ENCODE measurements at regions not wholly inside any gene's neighbourhood (a gene's known extent, or its start where the extent isn't known, plus 50 kb on each side); places are given as distances from the start of the nearest gene placed in this dataset.
"Not testable (repeated sequence)": the region's sequence is repeated elsewhere in the genome, so short reads cannot be mapped to it uniquely, and the experiment has no call there.

DNA sequence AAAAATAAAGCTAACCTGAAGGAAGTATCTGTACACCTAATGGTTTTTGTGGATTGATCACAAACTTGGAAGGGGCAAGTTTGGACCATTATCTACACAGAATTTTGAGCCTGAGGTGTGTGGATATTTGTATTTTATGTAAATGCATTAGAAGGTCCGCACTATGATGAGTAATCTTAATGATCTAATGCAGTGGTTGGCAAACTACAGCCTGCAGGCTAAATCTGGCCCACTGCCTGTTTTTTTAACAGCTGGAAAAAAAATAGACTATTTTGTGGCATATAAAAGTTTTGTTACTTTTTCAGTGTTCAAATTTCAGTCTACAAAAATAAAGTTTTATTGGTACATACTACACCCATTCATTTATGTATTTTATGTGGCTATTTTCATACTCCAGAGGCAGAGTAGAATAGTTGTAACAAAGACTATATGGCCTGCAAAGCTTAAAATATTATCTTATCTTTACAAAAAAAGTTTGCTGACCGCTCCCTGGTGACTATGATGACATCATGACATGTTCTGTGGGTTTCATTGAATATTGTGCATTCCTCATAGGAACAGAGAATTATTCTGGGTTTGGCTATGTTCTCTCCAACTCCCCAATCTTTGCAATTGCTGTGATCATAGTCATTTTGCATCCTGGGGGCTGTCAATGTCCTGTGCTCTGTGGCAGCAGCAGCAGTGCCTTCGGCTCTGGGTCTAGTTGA lies 962.6 kb upstream of the FBXO33 start:
- Histone ChIP-seq H3K36me3 (ENCODE audit: control insufficient read depth, insufficient read depth, low read length) (no peaks in the 10 kb centered on the region), H3K4me1 (ENCODE audit: control insufficient read depth, insufficient read depth, low read length) (no peaks in the 10 kb centered on the region), H3K27ac (ENCODE audit: low read length) (no peak overlapping the region), H3K9me3 (replicated peaks; ENCODE audit: control insufficient read depth, low read depth, low read length) (no peaks in the 10 kb centered on the region), H3K27me3 (ENCODE audit: control insufficient read depth, insufficient read depth, low read length) (no peaks in the 10 kb centered on the region), H3K4me3 (ENCODE audit: low read length) (no peak overlapping the region)
- WGBS (ENCODE audit: insufficient coverage): 60% methylated on average over 1 of the region's 3 CpGs
- no peak for DNase-seq

DNA sequence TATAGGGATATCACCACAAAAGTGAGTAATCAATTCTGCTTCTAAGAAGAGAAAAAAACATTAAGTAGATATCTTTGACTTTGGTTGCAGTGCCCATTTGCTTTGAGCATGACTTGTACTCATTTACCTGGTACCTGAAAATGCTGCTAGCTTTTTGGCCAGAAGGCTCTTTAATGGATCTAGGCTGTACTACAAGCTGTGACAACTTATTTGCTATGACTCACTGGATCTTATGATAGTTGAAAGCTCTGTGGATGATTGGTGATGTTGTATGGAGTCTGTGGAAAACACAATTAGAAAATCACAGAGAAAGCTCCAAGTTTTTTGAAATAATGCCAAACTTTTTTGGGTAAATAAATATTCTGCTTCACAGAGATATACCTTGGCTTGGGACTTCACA lies 960.9 kb upstream of the FBXO33 start:
- Histone ChIP-seq H3K27me3 (ENCODE audit: control insufficient read depth, insufficient read depth, low read length) (no peaks in the 10 kb centered on the region), H3K27ac (ENCODE audit: low read length) (no peak overlapping the region), H3K9me3 (replicated peaks; ENCODE audit: control insufficient read depth, low read depth, low read length) (no peaks in the 10 kb centered on the region), H3K36me3 (ENCODE audit: control insufficient read depth, insufficient read depth, low read length) (no peaks in the 10 kb centered on the region), H3K4me3 (ENCODE audit: low read length) (no peak overlapping the region), H3K4me1 (ENCODE audit: control insufficient read depth, insufficient read depth, low read length) (no peaks in the 10 kb centered on the region)
- DNase-seq: no peak

DNA sequence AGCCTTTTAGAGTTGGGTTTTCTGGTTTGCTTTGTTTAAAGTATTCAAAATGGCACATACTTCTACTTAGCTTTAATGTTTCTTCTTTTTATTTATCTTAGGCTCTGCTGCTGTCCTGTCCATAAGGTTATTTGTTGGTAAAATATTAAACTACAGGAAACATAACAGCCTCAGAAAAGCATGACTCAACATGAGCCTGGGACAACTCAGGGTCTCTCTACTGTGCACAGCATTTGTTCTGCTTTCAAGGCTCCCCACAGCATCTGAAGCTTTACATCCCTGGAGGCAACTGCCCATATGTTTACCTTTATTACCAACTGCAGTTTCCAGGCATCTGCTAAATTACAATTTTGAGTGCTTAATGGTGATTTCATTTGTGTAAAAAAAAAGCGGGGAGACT lies 954.2 kb upstream of the FBXO33 start:
- Histone ChIP-seq H3K36me3 (ENCODE audit: control insufficient read depth, insufficient read depth, low read length) (no peaks in the 10 kb centered on the region), H3K4me1 (ENCODE audit: control insufficient read depth, insufficient read depth, low read length) (no peaks in the 10 kb centered on the region), H3K27ac (ENCODE audit: low read length) (no peak overlapping the region), H3K4me3 (ENCODE audit: low read length) (no peak overlapping the region), H3K9me3 (replicated peaks; ENCODE audit: control insufficient read depth, low read depth, low read length) (no peaks in the 10 kb centered on the region), H3K27me3 (ENCODE audit: control insufficient read depth, insufficient read depth, low read length) (no peaks in the 10 kb centered on the region)
- no peak for DNase-seq
- WGBS (ENCODE audit: insufficient coverage): no CpG with 5 or more reads among the region's 1 CpG

DNA sequence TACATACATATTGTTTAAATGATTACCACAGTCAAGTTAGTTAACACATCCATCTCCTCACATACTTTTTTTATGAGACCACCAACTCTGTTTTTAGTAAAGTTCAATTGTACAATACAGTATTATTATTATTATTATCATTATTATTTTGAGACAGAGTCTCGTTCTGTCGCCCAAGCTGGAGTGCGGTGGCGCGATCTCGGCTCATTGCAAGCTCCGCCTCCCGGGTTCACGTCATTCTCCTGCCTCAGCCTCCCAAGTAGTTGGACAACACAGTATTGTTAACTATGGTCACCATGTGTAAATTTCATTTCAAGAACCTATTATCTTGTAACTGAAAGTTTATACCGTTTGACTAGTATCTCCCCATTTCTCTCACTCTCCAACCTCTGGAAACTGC lies 942.0 kb upstream of the FBXO33 start:
- Histone ChIP-seq H3K4me1 (ENCODE audit: control insufficient read depth, insufficient read depth, low read length) (no peaks in the 10 kb centered on the region), H3K36me3 (ENCODE audit: control insufficient read depth, insufficient read depth, low read length) (no peaks in the 10 kb centered on the region), H3K27me3 (ENCODE audit: control insufficient read depth, insufficient read depth, low read length) (no peaks in the 10 kb centered on the region), H3K27ac (ENCODE audit: low read length) (no peak overlapping the region), H3K4me3 (ENCODE audit: low read length) (no peak overlapping the region), H3K9me3 (replicated peaks; ENCODE audit: control insufficient read depth, low read depth, low read length) (no peaks in the 10 kb centered on the region)
- no CpG with 5 or more reads among the region's 10 CpGs for WGBS (ENCODE audit: insufficient coverage)
- no peak for DNase-seq

DNA sequence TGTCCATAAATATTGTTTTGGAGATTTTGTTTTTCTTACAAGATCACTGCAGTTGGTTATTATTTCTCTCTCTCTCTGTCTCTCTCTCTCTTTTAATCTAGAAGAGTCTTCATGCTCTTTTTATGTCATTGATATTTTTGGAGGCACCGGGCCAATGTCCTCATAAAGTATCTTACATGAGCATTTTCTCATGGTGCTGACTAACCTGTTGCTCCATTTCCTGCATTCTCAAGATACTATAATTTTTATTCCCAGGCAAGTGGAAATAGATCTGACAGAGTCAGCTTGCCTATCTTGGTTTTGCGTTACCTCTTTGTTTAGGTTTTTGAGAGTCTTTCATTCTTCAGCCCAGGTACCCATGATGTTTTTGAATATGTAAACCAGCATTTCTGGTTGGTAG lies 938.8 kb upstream of the FBXO33 start:
- no peaks in the 10 kb centered on the region for H3K27me3 ChIP-seq (ENCODE audit: control insufficient read depth, insufficient read depth, low read length)
- no peaks in the 10 kb centered on the region for H3K9me3 ChIP-seq (replicated peaks; ENCODE audit: control insufficient read depth, low read depth, low read length)
- WGBS (ENCODE audit: insufficient coverage): no CpG with 5 or more reads among the region's 2 CpGs
- H3K4me1 ChIP-seq (ENCODE audit: control insufficient read depth, insufficient read depth, low read length): no peaks in the 10 kb centered on the region
- no peak for DNase-seq
- no peaks in the 10 kb centered on the region for H3K36me3 ChIP-seq (ENCODE audit: control insufficient read depth, insufficient read depth, low read length)
- H3K4me3 ChIP-seq (ENCODE audit: low read length): no peak overlapping the region
- no peak overlapping the region for H3K27ac ChIP-seq (ENCODE audit: low read length)

DNA sequence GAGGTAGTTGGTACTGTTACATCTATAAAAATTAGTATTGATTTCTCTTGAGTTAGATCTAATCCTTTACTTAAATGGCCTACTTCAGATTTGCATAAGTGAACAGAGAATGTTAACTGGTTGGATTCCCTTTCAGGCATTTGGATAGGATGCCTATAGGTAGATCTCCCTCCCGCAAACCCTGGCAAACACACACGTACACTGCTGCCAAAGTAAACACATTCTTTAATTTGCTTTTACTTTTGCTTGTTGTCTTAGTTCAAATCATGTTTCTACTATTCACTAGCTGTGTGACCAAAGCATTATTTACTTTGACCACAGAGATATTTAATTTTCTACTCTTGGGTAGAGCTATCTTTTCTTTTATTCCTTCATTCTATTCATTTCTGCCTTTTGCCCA lies 936.1 kb upstream of the FBXO33 start:
- H3K4me3 ChIP-seq (ENCODE audit: low read length): no peak overlapping the region
- no peaks in the 10 kb centered on the region for H3K4me1 ChIP-seq (ENCODE audit: control insufficient read depth, insufficient read depth, low read length)
- H3K9me3 ChIP-seq (replicated peaks; ENCODE audit: control insufficient read depth, low read depth, low read length): no peaks in the 10 kb centered on the region
- WGBS (ENCODE audit: insufficient coverage): no CpG with 5 or more reads among the region's 2 CpGs
- H3K27me3 ChIP-seq (ENCODE audit: control insufficient read depth, insufficient read depth, low read length): no peaks in the 10 kb centered on the region
- DNase-seq: no peak
- no peaks in the 10 kb centered on the region for H3K36me3 ChIP-seq (ENCODE audit: control insufficient read depth, insufficient read depth, low read length)
- no peak overlapping the region for H3K27ac ChIP-seq (ENCODE audit: low read length)

DNA sequence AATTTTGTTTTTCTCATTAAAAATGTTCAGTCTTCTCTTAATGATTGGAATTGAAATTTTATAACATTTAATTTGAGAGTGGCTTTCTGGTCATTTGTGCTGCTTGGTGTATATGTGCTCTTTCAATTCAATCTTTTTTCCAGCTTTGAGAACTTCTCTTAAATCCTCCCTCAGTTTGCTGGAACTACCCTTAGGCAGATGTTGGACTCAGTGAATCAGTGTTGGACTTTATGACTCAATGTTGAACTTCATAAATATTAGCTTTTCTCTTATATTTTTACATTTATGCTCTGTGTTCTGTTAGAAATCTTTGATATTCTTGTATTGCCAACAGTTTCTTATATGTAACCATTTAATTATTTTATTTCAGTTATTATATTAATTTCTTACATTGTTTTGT lies 935.5 kb upstream of the FBXO33 start:
- Histone ChIP-seq H3K9me3 (replicated peaks; ENCODE audit: control insufficient read depth, low read depth, low read length) (no peaks in the 10 kb centered on the region), H3K4me3 (ENCODE audit: low read length) (no peak overlapping the region), H3K27me3 (ENCODE audit: control insufficient read depth, insufficient read depth, low read length) (no peaks in the 10 kb centered on the region), H3K27ac (ENCODE audit: low read length) (no peak overlapping the region), H3K36me3 (ENCODE audit: control insufficient read depth, insufficient read depth, low read length) (no peaks in the 10 kb centered on the region), H3K4me1 (ENCODE audit: control insufficient read depth, insufficient read depth, low read length) (no peaks in the 10 kb centered on the region)
- peak; percentile 7 for DNase-seq

DNA sequence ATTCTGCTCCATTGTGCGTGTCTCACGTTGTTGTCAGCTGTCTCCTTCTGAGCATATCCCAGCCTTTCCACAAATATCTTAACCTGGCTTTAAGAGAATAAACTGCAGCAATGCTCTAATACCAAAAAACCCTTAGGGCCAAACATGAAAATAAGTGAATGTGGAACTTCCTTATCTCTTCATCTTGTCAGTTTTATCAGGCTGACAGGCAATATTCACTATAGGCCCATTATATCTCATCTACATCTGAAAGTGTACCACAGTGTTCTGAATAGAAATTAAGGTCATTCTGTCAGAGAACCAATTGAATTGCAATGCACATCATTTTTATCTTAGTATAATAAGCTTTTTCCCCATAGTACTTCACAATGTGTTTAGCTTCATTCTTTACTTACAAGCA lies 933.1 kb upstream of the FBXO33 start:
- Histone ChIP-seq H3K9me3 (replicated peaks; ENCODE audit: control insufficient read depth, low read depth, low read length) (no peaks in the 10 kb centered on the region), H3K4me3 (ENCODE audit: low read length) (no peak overlapping the region), H3K4me1 (ENCODE audit: control insufficient read depth, insufficient read depth, low read length) (no peaks in the 10 kb centered on the region), H3K27me3 (ENCODE audit: control insufficient read depth, insufficient read depth, low read length) (no peaks in the 10 kb centered on the region), H3K36me3 (ENCODE audit: control insufficient read depth, insufficient read depth, low read length) (no peaks in the 10 kb centered on the region), H3K27ac (ENCODE audit: low read length) (no peak overlapping the region)
- DNase-seq: peak; percentile 5
- no CpG with 5 or more reads among the region's 2 CpGs for WGBS (ENCODE audit: insufficient coverage)

DNA sequence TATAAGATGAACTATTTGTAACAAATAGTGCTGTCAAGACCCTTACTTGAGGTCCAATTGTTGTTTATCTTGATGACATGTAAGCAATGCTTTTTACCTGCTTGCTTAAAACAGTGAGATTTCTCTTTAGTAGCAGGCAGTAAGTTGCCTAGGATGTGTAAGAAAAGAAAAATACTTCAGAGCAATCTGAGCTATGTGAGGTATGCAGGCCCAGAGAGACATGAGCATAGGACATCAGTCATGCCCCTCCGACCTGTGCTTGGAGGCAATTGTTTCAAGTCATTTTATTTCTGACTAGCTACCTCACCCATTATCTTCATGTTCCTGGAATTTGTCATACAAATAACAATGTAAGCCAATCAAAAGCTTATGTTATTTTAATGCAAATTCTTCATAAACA lies 930.6 kb upstream of the FBXO33 start:
- no peaks in the 10 kb centered on the region for H3K27me3 ChIP-seq (ENCODE audit: control insufficient read depth, insufficient read depth, low read length)
- H3K36me3 ChIP-seq (ENCODE audit: control insufficient read depth, insufficient read depth, low read length): no peaks in the 10 kb centered on the region
- no peak overlapping the region for H3K4me3 ChIP-seq (ENCODE audit: low read length)
- H3K4me1 ChIP-seq (ENCODE audit: control insufficient read depth, insufficient read depth, low read length): no peaks in the 10 kb centered on the region
- H3K9me3 ChIP-seq (replicated peaks; ENCODE audit: control insufficient read depth, low read depth, low read length): no peaks in the 10 kb centered on the region
- DNase-seq: no peak
- no peak overlapping the region for H3K27ac ChIP-seq (ENCODE audit: low read length)
- WGBS (ENCODE audit: insufficient coverage): no CpG with 5 or more reads among the region's 1 CpG

DNA sequence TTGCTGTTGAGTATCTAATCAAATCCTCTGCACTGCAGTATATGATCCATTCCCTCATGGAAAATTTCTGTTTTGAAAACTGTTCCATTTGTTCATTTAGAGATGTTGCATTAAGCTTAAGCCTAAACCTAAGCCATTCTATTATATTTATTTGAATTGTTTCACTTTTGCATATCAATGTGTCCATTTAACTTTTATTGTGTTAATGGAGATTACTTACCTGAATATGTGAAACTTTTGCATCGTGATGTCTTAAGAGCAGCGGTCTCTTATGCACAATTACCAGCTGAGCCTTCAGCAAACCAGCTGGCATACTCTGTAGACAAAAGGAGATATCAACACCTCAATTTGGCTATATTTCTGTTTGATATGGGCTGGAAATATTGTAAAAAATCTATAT lies 922.5 kb upstream of the FBXO33 start:
- H3K9me3 ChIP-seq (replicated peaks; ENCODE audit: control insufficient read depth, low read depth, low read length): no peaks in the 10 kb centered on the region
- no CpG with 5 or more reads among the region's 2 CpGs for WGBS (ENCODE audit: insufficient coverage)
- no peak overlapping the region for H3K27ac ChIP-seq (ENCODE audit: low read length)
- no peaks in the 10 kb centered on the region for H3K4me1 ChIP-seq (ENCODE audit: control insufficient read depth, insufficient read depth, low read length)
- H3K27me3 ChIP-seq (ENCODE audit: control insufficient read depth, insufficient read depth, low read length): no peaks in the 10 kb centered on the region
- H3K36me3 ChIP-seq (ENCODE audit: control insufficient read depth, insufficient read depth, low read length): no peaks in the 10 kb centered on the region
- DNase-seq: no peak
- H3K4me3 ChIP-seq (ENCODE audit: low read length): no peak overlapping the region

DNA sequence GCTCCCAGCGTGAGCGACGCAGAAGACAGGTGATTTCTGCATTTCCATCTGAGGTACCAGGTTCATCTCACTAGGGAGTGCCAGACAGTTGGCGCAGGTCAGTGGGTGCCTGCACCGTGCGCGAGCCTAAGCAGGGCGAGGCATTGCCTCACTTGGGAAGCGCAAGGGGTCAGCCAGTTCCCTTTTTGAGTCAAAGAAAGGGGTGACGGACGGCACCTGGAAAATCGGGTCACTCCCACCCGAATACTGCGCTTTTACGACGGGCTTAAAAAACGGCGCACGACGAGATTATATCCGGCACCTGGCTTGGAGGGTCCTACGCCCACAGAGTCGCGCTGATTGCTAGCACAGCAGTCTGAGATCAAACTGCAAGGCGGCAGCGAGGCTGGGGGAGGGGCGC lies 915.9 kb upstream of the FBXO33 start:
- H3K4me3 ChIP-seq (ENCODE audit: low read length); H3K36me3 ChIP-seq (ENCODE audit: control insufficient read depth, insufficient read depth, low read length); H3K4me1 ChIP-seq (ENCODE audit: control insufficient read depth, insufficient read depth, low read length); H3K27me3 ChIP-seq (ENCODE audit: control insufficient read depth, insufficient read depth, low read length); H3K9me3 ChIP-seq (replicated peaks; ENCODE audit: control insufficient read depth, low read depth, low read length); DNase-seq; H3K27ac ChIP-seq (ENCODE audit: low read length): not testable (repeated sequence)
- WGBS (ENCODE audit: insufficient coverage): 96% methylated on average over 21 of the region's 27 CpGs

Data from muscle of leg (tissue), 3 donors.